ENCODE measurements at regions not wholly inside any gene's neighbourhood (a gene's known extent, or its start where the extent isn't known, plus 50 kb on each side); places are given as distances from the start of the nearest gene placed in this dataset.

GRCh38 chrX:120739300-120739699 lies 109.4 kb upstream of the C1GALT1C1 start:
- Mint-ChIP-seq H3K9me3 (ENCODE audit: low read depth) (peaks cover 8% of the 10 kb centered on the region), H3K4me1 (ENCODE audit: low read depth) (peaks cover 22% of the 10 kb centered on the region), H3K27me3 (ENCODE audit: low read depth) (no peaks in the 10 kb centered on the region), H3K27ac (ENCODE audit: unreplicated experiment) (no peak overlapping the region), H3K4me3 (ENCODE audit: unreplicated experiment) (no peak overlapping the region), H3K36me3 (ENCODE audit: low read depth) (no peaks in the 10 kb centered on the region)
- DNase-seq (ENCODE audit: low spot score) = no peak
- no peak for TF ChIP-seq CTCF (IDR thresholded peaks at IDR 0.05)

GRCh38 chrX:120736989-120737388 lies 107.1 kb upstream of the C1GALT1C1 start:
- peak overlapping the region; percentile 38 for H3K27ac Mint-ChIP-seq (ENCODE audit: unreplicated experiment)
- no peak for TF ChIP-seq CTCF (IDR thresholded peaks at IDR 0.05)
- DNase-seq (ENCODE audit: low spot score) = no peak
- no peaks in the 10 kb centered on the region for H3K36me3 Mint-ChIP-seq (ENCODE audit: low read depth)
- H3K4me3 Mint-ChIP-seq (ENCODE audit: unreplicated experiment) = no peak overlapping the region
- H3K4me1 Mint-ChIP-seq (ENCODE audit: low read depth) = peaks cover 22% of the 10 kb centered on the region
- H3K9me3 Mint-ChIP-seq (ENCODE audit: low read depth) = peaks cover 14% of the 10 kb centered on the region
- H3K27me3 Mint-ChIP-seq (ENCODE audit: low read depth) = no peaks in the 10 kb centered on the region

- no peak for DNase-seq (ENCODE audit: low spot score)
- no peaks in the 10 kb centered on the region for H3K36me3 Mint-ChIP-seq (ENCODE audit: low read depth)
- no peak overlapping the region for H3K4me3 Mint-ChIP-seq (ENCODE audit: unreplicated experiment)
- H3K27me3 Mint-ChIP-seq (ENCODE audit: low read depth) = no peaks in the 10 kb centered on the region
- peaks cover 19% of the 10 kb centered on the region for H3K9me3 Mint-ChIP-seq (ENCODE audit: low read depth)
- H3K4me1 Mint-ChIP-seq (ENCODE audit: low read depth) = peaks cover 22% of the 10 kb centered on the region
- TF ChIP-seq CTCF (IDR thresholded peaks at IDR 0.05) = no peak
- no peak overlapping the region for H3K27ac Mint-ChIP-seq (ENCODE audit: unreplicated experiment)
Observed at GRCh38 chrX:120735966-120736365, 106.1 kb upstream of the C1GALT1C1 start.

GRCh38 chrX:120732879-120733278 lies 103.0 kb upstream of the C1GALT1C1 start:
- H3K27me3 Mint-ChIP-seq (ENCODE audit: low read depth) = no peaks in the 10 kb centered on the region
- H3K4me1 Mint-ChIP-seq (ENCODE audit: low read depth) = peaks cover 16% of the 10 kb centered on the region
- H3K36me3 Mint-ChIP-seq (ENCODE audit: low read depth) = no peaks in the 10 kb centered on the region
- peak; percentile 84 for DNase-seq (ENCODE audit: low spot score)
- H3K4me3 Mint-ChIP-seq (ENCODE audit: unreplicated experiment) = no peak overlapping the region
- peaks cover 19% of the 10 kb centered on the region for H3K9me3 Mint-ChIP-seq (ENCODE audit: low read depth)
- no peak for TF ChIP-seq CTCF (IDR thresholded peaks at IDR 0.05)
- H3K27ac Mint-ChIP-seq (ENCODE audit: unreplicated experiment) = no peak overlapping the region

- DNase-seq (ENCODE audit: low spot score) = no peak
- Mint-ChIP-seq H3K27ac (ENCODE audit: unreplicated experiment) (no peak overlapping the region), H3K36me3 (ENCODE audit: low read depth) (no peaks in the 10 kb centered on the region), H3K4me1 (ENCODE audit: low read depth) (peaks cover 15% of the 10 kb centered on the region), H3K4me3 (ENCODE audit: unreplicated experiment) (no peak overlapping the region), H3K9me3 (ENCODE audit: low read depth) (peaks cover 19% of the 10 kb centered on the region), H3K27me3 (ENCODE audit: low read depth) (no peaks in the 10 kb centered on the region)
- no peak for TF ChIP-seq CTCF (IDR thresholded peaks at IDR 0.05)
Observed at GRCh38 chrX:120732461-120732860, 102.6 kb upstream of the C1GALT1C1 start.

All from chondrocyte (in vitro differentiated cells).